AG09319 (cell line): ENCODE measurements at regions not wholly inside any gene's neighbourhood (a gene's known extent, or its start where the extent isn't known, plus 50 kb on each side); places are given as distances from the start of the nearest gene placed in this dataset.

Experiments
- DNase-seq: peaks from one replicate; pipeline ENCODE4 v3.0.0-alpha.2; 2010; ENCODE audit warnings: low read depth; ENCODE audit errors: extremely low read depth
- CTCF ChIP-seq: IDR thresholded peaks from 2 replicates; pipeline ENCODE4 v1.5.1; 2011; ENCODE audit warnings: low read depth, mild to moderate bottlenecking, inconsistent platforms, low read length, moderate library complexity

- no peak for DNase-seq
- no peak for TF ChIP-seq CTCF
Measured at GRCh38 chr7:108724251-108725100, 154.8 kb downstream of the DNAJB9 start.

- no peak for DNase-seq
- no peak for TF ChIP-seq CTCF
Measured at GRCh38 chr7:108735814-108736213, 166.1 kb downstream of the DNAJB9 start.

GRCh38 chr7:108736221-108736891 is 166.7 kb downstream of the DNAJB9 start:
- DNase-seq: no peak
- no peak for TF ChIP-seq CTCF

GRCh38 chr7:108770981-108771745 is 201.5 kb downstream of the DNAJB9 start:
- TF ChIP-seq CTCF: no peak
- DNase-seq: no peak

- no peak for TF ChIP-seq CTCF
Measured at GRCh38 chr7:108771853-108772252, 202.2 kb downstream of the DNAJB9 start.

GRCh38 chr7:108777966-108778365 is 208.3 kb downstream of the DNAJB9 start:
- DNase-seq: no peak
- TF ChIP-seq CTCF: no peak

More at GRCh38 chr7:108771853-108772252, 202.2 kb downstream of the DNAJB9 start:
- DNase-seq: no peak
